HG03045 (cell line): ENCODE measurements at regions not wholly inside any gene's neighbourhood (a gene's known extent, or its start where the extent isn't known, plus 50 kb on each side); places are given as distances from the start of the nearest gene placed in this dataset.

Experiments used
- ATAC-seq: cut with Tn5 transposase; IDR thresholded peaks from one replicate; pipeline ENCODE4 v1.9.1; 2021; ENCODE audit warnings: mild to moderate bottlenecking, moderate library complexity; ENCODE audit not compliant: unreplicated experiment

- no peak for ATAC-seq
Observed at GRCh38 chr2:104668631-104669030, 185.3 kb upstream of the POU3F3 start.

- ATAC-seq: no peak
Observed at GRCh38 chr2:104673225-104673624, 180.7 kb upstream of the POU3F3 start.

- no peak for ATAC-seq
Observed at GRCh38 chr2:104678181-104678580, 175.7 kb upstream of the POU3F3 start.

- ATAC-seq: no peak
Observed at GRCh38 chr2:104685591-104685990, 168.3 kb upstream of the POU3F3 start.

- ATAC-seq: no peak
Observed at GRCh38 chr2:104687147-104687546, 166.8 kb upstream of the POU3F3 start.

GRCh38 chr2:104690255-104690984, 163.5 kb upstream of the POU3F3 start:
- ATAC-seq: no peak

- no peak for ATAC-seq
Observed at GRCh38 chr2:104698276-104698675, 155.6 kb upstream of the POU3F3 start.

- no peak for ATAC-seq
Observed at GRCh38 chr2:104701411-104701911, 152.5 kb upstream of the POU3F3 start.

DNA sequence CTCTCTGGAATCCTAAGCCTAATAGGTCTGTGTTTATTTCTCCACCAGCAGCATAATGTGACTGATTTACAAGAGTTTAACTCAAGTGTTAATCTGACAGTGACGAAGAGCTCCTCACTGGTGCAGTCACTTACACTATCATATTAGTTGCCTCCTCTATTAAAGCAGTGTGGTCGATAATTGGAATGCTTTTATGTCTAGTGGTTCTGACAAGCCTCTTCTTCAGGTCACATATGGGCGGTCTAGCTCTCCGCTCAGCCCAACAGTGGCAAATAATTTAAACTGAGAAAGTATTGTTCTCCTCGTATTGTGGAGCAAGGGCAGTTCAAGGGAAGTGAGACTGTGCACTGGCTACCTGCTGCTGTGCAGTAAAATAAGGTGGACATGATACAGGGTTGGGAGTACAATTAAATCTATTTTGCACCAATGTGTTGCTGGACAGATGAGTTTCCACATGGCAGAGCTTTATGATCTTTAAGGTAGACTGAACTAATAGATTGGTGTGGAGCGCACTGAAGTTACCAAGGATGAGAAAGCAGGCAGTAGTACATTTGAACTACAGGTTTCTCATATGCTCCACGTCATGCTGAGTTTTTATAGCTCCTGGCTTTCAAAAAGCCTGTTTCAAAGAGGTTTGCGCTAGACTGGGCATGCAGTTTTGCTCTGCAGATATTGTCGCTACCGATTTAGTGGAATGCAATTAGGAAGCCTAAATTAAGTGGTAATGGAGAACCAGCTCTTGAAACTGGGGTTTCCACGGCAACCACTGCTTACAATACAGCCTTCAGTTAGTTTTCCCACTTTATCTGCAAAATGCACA, 151.7 kb upstream of the POU3F3 start:
- no peak for ATAC-seq

- ATAC-seq: no peak
Observed at GRCh38 chr2:104703669-104704068, 150.2 kb upstream of the POU3F3 start.

GRCh38 chr2:104704496-104705245, 149.2 kb upstream of the POU3F3 start:
- ATAC-seq: no peak

- ATAC-seq: no peak
Observed at GRCh38 chr2:104707056-104707455, 146.9 kb upstream of the POU3F3 start.

GRCh38 chr2:104708967-104709366, 144.9 kb upstream of the POU3F3 start:
- no peak for ATAC-seq

DNA sequence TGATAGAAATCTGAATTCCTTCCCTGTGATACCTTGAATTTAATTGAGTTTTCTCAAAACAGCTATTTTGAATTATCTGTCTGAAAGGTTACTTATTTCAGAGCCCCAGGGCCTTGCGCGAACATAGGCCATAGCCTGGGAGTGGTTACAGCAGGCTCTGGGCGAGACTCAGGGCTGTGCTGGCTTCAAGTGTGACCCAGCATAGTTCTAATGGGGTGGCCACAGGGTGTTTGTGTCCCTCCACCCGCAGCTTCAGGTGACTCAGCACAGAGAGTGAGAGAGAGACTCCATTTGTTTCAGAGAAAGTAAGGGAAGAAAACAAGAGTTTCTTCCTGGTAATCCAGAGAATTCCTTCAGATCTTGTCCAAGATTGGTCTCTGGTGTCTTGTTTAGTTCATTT, 137.9 kb upstream of the POU3F3 start:
- no peak for ATAC-seq

GRCh38 chr2:104733226-104733943, 120.5 kb upstream of the POU3F3 start:
- peak; percentile 56 for ATAC-seq

GRCh38 chr2:104734937-104735586, 118.9 kb upstream of the POU3F3 start:
- no peak for ATAC-seq

DNA sequence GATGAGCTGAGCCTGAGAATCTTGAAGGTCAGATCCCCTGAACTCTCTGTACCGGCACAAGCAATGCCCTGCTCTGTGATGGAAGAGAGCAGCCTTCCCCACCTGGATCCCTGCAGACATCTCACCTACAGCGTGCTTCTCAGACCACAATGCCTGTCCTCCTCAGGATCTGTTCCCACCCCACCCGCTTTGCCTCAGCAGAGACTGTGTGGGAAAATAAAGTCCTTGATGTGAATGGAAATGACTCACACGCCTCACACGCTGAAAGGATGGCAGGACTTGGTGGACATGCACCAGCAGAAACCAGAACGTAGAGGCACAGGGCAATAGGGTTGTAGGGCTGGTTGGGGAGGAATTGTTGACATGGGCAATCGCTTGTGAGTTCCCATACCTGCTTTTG, 117.9 kb upstream of the POU3F3 start:
- ATAC-seq: no peak

- no peak for ATAC-seq
Observed at GRCh38 chr2:104741860-104742259, 112.1 kb upstream of the POU3F3 start.

DNA sequence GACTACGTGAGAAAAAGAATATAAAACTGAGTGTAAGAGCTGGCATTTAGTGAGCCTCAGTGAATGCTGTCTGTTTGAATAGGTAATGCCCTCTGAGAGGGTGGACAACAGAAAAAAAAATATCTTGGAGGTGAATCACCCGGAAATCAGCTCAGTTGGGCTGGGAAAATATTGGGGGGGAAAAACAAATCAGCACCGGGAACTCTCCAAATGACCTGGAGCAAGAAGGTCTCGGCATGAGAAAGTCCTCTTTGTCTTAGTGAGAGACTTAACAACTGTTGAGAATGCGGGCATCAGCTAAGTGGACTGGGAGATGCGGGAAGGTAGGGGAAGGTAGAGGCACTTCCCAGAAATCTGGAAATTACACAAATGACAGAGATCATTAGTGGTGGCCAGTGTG, 109.4 kb upstream of the POU3F3 start:
- no peak for ATAC-seq

- ATAC-seq: no peak
Observed at GRCh38 chr2:104745846-104746245, 108.1 kb upstream of the POU3F3 start.
